ENCODE measurements at regions not wholly inside any gene's neighbourhood (a gene's known extent, or its start where the extent isn't known, plus 50 kb on each side); places are given as distances from the start of the nearest gene placed in this dataset.

DNA sequence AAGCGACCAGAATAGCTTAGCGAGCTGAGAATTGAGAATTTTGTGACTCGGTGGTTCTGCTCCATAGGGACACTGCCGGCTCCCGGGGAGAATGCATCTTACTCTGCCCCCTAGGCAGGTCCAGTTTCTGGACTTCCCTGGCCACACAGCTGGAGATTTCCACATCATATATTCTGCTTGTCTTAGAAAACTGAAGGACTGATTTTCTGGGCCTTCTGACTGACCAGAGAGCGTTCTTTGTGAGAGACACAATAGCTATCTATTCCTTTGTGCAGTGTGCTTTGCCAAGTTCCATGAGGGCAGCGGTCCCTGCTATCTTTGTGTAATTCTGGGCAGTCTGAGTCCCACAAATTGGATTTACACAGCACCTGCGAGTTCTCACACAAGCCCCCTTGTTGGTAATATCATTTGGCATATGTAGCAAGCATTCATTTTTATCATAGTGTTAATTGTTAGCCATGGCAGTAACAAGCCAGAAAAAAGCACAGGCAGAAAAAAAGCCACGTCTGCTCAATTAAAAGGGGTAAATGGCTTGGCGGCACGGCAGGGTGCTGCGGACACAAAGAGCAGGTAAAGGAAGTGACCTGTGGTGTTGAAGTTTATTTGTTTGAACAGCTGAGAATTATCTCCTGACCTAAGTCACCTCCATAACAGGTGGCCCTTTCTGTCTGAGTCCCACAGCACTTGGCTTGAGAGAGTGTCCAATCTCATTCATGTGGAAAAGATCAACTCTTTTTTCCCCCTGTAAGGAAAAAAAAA lies 688.7 kb downstream of the TUSC7 start:
- ATAC-seq (no peak), DNase-seq (ENCODE audit: low spot score) (no peak)
- intact Hi-C loops (cut with DNase I): no loop called here

DNA sequence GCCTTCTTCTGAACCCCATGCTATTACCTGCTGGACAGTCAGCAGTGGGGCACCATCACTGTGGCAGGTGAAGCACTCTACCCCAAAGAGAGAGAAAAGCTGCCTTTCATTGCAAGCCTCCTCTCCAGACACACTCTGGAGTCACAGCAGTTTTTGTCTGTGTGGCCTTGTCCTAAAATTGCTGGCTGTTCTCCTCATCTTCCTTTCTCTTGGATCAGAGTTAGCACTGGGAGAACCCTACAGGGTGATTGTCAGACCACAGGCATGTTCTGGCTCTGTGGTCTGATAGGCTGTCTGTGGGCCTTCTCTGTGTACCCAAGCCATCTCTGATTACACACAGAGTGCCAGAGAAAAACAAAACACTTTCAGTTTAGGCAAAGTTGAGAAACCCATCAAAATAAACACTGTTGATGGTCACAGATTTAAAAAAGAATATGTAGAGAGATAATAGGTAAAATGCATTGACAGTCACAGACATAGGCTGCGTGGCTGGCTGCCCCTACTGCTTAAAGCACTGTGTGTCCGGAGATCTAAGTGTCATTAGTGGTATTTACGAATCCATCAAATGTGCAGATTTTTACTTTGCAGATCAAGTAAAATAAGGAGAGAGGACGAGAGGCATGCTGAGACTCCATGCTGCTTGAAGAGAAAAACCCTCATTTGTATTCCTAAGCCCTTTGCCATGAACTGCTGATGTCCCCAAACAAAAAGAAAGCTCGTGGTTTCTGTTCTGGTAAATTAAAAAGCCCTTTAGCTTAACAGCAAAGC lies 689.9 kb downstream of the TUSC7 start:
- peak; percentile 71 for ATAC-seq
- no peak for DNase-seq (ENCODE audit: low spot score)
- intact Hi-C loops (cut with DNase I): no loop called here

DNA sequence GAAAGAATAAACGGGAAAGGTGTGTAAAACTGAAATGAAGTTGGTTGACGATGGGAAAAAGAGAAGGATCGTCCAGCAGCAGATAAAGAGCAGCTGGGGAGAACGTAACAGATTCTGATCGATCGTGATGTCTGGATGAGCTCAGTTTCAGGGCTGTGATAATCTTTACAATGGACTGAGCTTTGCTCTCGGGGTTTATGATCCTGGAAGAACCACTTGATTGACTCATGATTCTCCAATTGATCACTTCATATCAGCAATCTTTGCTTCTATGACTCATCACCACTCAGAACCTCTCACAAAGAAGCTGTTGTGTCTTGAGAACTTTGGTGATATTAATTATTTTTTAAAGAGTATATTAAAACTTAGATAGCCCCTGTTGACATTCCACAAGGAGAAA lies 690.7 kb downstream of the TUSC7 start:
- intact Hi-C loops (cut with DNase I): no loop called here
- DNase-seq (ENCODE audit: low spot score) (no peak), ATAC-seq (no peak)

- ATAC-seq: no peak
- DNase-seq (ENCODE audit: low spot score): no peak
- intact Hi-C loops (cut with DNase I): no loop called here
These were observed 694.6 kb downstream of the TUSC7 start for GRCh38 chr3:117404141-117404540.

- DNase-seq (ENCODE audit: low spot score) (no peak), ATAC-seq (no peak)
- intact Hi-C loops (cut with DNase I): no loop called here
These were observed 695.2 kb downstream of the TUSC7 start for GRCh38 chr3:117404730-117405129.

- intact Hi-C loops (cut with DNase I): no loop called here
- no peak for DNase-seq (ENCODE audit: low spot score)
- ATAC-seq: no peak
These were observed 695.8 kb downstream of the TUSC7 start for GRCh38 chr3:117405359-117405758.

DNA sequence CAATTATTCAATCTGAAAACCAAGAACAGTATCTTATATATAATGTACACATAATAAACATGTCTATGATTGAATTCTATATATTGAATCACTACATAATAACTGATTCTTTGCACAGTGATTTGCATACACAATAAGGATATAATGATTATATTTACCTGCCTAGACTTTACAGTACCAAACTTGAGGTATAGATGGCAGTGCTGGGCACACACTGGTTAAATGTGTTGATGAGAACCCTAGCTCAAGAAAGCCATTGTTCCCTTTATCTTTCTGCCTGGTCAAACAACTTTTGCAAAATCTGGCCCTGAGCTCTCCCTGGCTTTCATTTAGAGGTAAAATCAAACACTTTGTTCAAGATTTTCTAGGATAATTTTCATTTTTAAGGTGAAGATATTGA lies 697.7 kb downstream of the TUSC7 start:
- intact Hi-C loops (cut with DNase I): no loop called here
- no peak for DNase-seq (ENCODE audit: low spot score)
- no peak for ATAC-seq

- intact Hi-C loops (cut with DNase I): no loop called here
- DNase-seq (ENCODE audit: low spot score) (no peak), ATAC-seq (no peak)
These were observed 699.2 kb downstream of the TUSC7 start for GRCh38 chr3:117408811-117409210.

GRCh38 chr3:117409256-117409655 lies 699.7 kb downstream of the TUSC7 start:
- intact Hi-C loops (cut with DNase I): no loop called here
- ATAC-seq (no peak), DNase-seq (ENCODE audit: low spot score) (no peak)

- ATAC-seq (no peak), DNase-seq (ENCODE audit: low spot score) (no peak)
- intact Hi-C loops (cut with DNase I): no loop called here
These were observed 700.3 kb downstream of the TUSC7 start for GRCh38 chr3:117409701-117410459.

- DNase-seq (ENCODE audit: low spot score) (no peak), ATAC-seq (no peak)
- intact Hi-C loops (cut with DNase I): no loop called here
These were observed 702.4 kb downstream of the TUSC7 start for GRCh38 chr3:117411971-117412370.

- ATAC-seq (no peak), DNase-seq (ENCODE audit: low spot score) (no peak)
- intact Hi-C loops (cut with DNase I): no loop called here
These were observed 707.8 kb downstream of the TUSC7 start for GRCh38 chr3:117417411-117417810.

GRCh38 chr3:117427081-117427480 lies 717.5 kb downstream of the TUSC7 start:
- DNase-seq (ENCODE audit: low spot score) (no peak), ATAC-seq (no peak)
- intact Hi-C loops (cut with DNase I): no loop called here

DNA sequence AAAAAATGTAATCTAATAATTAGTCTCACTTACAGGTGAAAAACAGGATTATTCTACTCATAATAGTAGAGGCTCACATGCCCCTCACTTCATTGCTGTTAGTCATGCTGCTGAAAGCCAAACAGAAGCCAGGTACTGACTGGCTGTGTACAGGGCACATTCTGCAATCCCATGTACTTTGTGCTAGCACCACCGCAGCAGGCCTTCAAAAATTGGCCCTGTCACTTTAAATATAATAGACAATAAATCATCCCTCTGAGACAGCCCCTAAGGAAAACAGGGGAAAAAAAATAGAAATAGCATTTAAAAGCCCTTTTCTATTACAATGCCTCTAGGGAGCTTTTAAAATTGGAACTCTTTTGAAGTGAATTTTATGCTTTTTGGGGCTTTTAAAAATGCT lies 723.8 kb downstream of the TUSC7 start:
- intact Hi-C loops (cut with DNase I): no loop called here
- DNase-seq (ENCODE audit: low spot score) (no peak), ATAC-seq (no peak)

GRCh38 chr3:117434661-117435412 lies 725.3 kb downstream of the TUSC7 start:
- intact Hi-C loops (cut with DNase I): no loop called here
- no peak for DNase-seq (ENCODE audit: low spot score)

DNA sequence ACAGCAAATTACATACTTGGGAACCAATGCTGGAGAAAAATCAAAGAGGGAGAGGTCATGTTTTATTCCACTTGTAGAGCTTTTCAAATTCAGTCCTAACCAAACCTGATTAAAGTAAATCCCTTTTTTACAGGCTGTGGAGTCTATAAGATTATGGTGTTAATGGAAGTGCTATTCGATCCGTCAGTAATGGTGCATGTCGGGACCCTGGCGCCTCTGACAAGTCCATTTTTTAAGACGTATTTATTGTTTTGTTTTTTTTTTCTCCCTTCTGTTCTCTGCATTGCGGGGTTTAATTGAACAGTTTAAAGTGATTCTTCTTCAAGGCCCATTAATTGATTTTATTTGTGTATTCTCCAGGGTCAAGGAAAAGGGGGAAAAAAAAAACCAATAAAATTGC lies 725.9 kb downstream of the TUSC7 start:
- intact Hi-C loops (cut with DNase I): no loop called here
- ATAC-seq (no peak), DNase-seq (ENCODE audit: low spot score) (no peak)

More at GRCh38 chr3:117434661-117435412, 725.3 kb downstream of the TUSC7 start:
- no peak for ATAC-seq

DNA sequence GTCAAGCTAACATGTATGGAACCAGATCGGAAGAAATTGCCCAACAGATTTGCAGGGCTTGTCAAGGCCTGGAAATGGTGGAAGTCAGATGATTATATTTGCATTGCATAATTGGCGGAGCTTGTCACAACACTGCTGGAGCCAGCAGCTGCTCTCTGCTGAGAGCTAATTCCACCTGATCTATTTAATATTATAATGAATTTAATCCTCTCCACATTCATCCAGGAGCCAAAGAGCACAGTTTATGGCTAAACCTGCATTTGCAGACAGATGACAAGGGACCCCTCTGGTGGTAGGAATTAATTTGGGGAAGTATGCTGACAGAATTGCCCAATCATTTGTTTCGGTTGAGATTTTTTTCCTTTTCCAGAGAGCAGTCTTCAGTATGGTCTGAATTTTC lies 730.2 kb downstream of the TUSC7 start:
- DNase-seq (ENCODE audit: low spot score) (no peak), ATAC-seq (peak; percentile 58)
- intact Hi-C loops (cut with DNase I): no loop called here

GRCh38 chr3:117441851-117442250 lies 732.3 kb downstream of the TUSC7 start:
- intact Hi-C loops (cut with DNase I): no loop called here
- DNase-seq (ENCODE audit: low spot score): no peak
- no peak for ATAC-seq

DNA sequence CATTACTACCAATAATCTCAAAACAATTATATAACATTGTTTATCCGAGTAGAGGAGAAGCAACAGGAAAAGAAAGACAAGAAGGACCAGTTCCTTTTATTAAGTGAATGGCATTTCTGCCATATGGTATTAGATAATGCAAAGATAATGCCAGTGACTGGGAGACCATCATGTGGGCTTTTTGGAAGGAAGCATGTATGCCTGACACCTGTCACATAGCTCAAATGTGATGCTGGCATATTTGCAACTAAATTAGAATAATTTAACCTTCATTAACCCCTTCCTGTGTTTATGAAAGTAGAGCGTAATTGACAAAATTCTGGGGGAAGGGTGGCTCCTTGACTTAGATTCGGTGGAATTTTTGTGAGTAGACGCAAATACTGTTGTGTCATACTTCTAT lies 733.0 kb downstream of the TUSC7 start:
- intact Hi-C loops (cut with DNase I): no loop called here
- ATAC-seq: no peak
- no peak for DNase-seq (ENCODE audit: low spot score)

Measured in sciatic nerve (tissue), 2 donors.